DOHH2 (cell line): ENCODE measurements at regions not wholly inside any gene's neighbourhood (a gene's known extent, or its start where the extent isn't known, plus 50 kb on each side); places are given as distances from the start of the nearest gene placed in this dataset.

Source experiments
- H3F3A ChIP-seq: fragments of 200-600 bp; sonication (generic), shearing (Covaris generic); 2 replicates; pipeline ENCODE4 v1.6.0; 2016; ENCODE audit warnings: antibody characterized with exemption, mild to moderate bottlenecking; ENCODE audit not compliant: control insufficient read depth, insufficient read depth
- H3K27ac ChIP-seq: fragments of 200-600 bp; sonication (generic); 2 replicates; pipeline ENCODE4 v1.5.1; 2014; ENCODE audit warnings: low read depth, mild to moderate bottlenecking, low read length, moderate library complexity
- H3K27me3 ChIP-seq: fragments of 200-600 bp; sonication (generic); 2 replicates; pipeline ENCODE4 v1.6.1; 2014; ENCODE audit warnings: mild to moderate bottlenecking, low read length, mixed read lengths; ENCODE audit not compliant: control insufficient read depth
- H3K36me3 ChIP-seq: fragments of 200-600 bp; sonication (generic); 2 replicates; pipeline ENCODE4 v1.6.1; 2014; ENCODE audit warnings: mild to moderate bottlenecking, low read length, moderate library complexity, mixed read lengths; ENCODE audit not compliant: control insufficient read depth
- H3K4me1 ChIP-seq: fragments of 200-600 bp; sonication (generic); 2 replicates; pipeline ENCODE4 v1.6.1; 2014; ENCODE audit warnings: mild to moderate bottlenecking, low read length, mixed read lengths; ENCODE audit not compliant: control insufficient read depth
- H3K4me2 ChIP-seq: fragments of 200-600 bp; sonication (generic); 2 replicates; pipeline ENCODE4 v1.6.0; 2014; ENCODE audit warnings: mild to moderate bottlenecking, low read length, moderate library complexity
- H3K4me3 ChIP-seq: fragments of 200-600 bp; sonication (generic); 2 replicates; pipeline ENCODE4 v1.5.1; 2014; ENCODE audit warnings: mild to moderate bottlenecking, low read length, mixed read lengths
- H3K79me2 ChIP-seq: fragments of 200-600 bp; sonication (generic); 2 replicates; pipeline ENCODE4 v1.6.1; 2014; ENCODE audit warnings: mild to moderate bottlenecking, low read length, mixed read lengths; ENCODE audit not compliant: control insufficient read depth
- H3K9me2 ChIP-seq: fragments of 200-600 bp; sonication (generic); replicated peaks from 2 replicates; pipeline ENCODE4 v1.6.1; 2014; ENCODE audit warnings: mild to moderate bottlenecking, low read length, mixed read lengths; ENCODE audit not compliant: control insufficient read depth
- H3K9me3 ChIP-seq: fragments of 200-600 bp; sonication (generic); 2 replicates; pipeline ENCODE4 v1.6.1; 2014; ENCODE audit warnings: antibody characterized with exemption, low read length, mixed read lengths; ENCODE audit not compliant: control insufficient read depth, insufficient read depth
- H4K20me1 ChIP-seq: fragments of 200-600 bp; sonication (generic); 2 replicates; pipeline ENCODE4 v1.6.0; 2014; ENCODE audit warnings: low read depth, mild to moderate bottlenecking, antibody characterized with exemption, low read length, moderate library complexity; ENCODE audit not compliant: control insufficient read depth, insufficient read depth
- EZH2phosphoT487 ChIP-seq: fragments of 200-600 bp; sonication (generic); IDR thresholded peaks from 2 replicates; pipeline ENCODE4 v1.6.1; 2017; ENCODE audit warnings: borderline replicate concordance, mild to moderate bottlenecking, antibody characterized with exemption, low read length, moderate library complexity, mixed read lengths
- TF ChIP-seq, protein P1 (sequence below): fragments of 200-600 bp; sonication (generic); IDR thresholded peaks from one replicate; pipeline ENCODE4 v1.5.1; 2014; ENCODE audit warnings: antibody characterized with exemption, mild to moderate bottlenecking, low read depth, low read length; ENCODE audit not compliant: poor library complexity, severe bottlenecking

GRCh38 chr1:63262459-63262770 is 60.0 kb upstream of the FOXD3 start:
- Histone ChIP-seq H3K4me1 (no peaks in the 10 kb centered on the region), H3K9me2 (no peaks in the 10 kb centered on the region), H3K4me3 (no peak overlapping the region), H3K9me3 (no peaks in the 10 kb centered on the region), H3K27me3 (0 out of 2 replicates have a peak, but pooled peaks cover 3% of the 10 kb centered on the region), H3F3A (no peaks in the 10 kb centered on the region), H3K27ac (no peak overlapping the region), H3K4me2 (no peak overlapping the region), H3K36me3 (no peaks in the 10 kb centered on the region), H4K20me1 (no peaks in the 10 kb centered on the region), H3K79me2 (no peaks in the 10 kb centered on the region)
- TF ChIP-seq EZH2phosphoT487 = no peak
- TF ChIP-seq, protein P1, sequence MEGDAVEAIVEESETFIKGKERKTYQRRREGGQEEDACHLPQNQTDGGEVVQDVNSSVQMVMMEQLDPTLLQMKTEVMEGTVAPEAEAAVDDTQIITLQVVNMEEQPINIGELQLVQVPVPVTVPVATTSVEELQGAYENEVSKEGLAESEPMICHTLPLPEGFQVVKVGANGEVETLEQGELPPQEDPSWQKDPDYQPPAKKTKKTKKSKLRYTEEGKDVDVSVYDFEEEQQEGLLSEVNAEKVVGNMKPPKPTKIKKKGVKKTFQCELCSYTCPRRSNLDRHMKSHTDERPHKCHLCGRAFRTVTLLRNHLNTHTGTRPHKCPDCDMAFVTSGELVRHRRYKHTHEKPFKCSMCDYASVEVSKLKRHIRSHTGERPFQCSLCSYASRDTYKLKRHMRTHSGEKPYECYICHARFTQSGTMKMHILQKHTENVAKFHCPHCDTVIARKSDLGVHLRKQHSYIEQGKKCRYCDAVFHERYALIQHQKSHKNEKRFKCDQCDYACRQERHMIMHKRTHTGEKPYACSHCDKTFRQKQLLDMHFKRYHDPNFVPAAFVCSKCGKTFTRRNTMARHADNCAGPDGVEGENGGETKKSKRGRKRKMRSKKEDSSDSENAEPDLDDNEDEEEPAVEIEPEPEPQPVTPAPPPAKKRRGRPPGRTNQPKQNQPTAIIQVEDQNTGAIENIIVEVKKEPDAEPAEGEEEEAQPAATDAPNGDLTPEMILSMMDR = no peak

- no peaks in the 10 kb centered on the region for H3K79me2 ChIP-seq
- H3K9me3 ChIP-seq = no peaks in the 10 kb centered on the region
- H3F3A ChIP-seq = no peaks in the 10 kb centered on the region
- no peak overlapping the region for H3K27ac ChIP-seq
- no peaks in the 10 kb centered on the region for H4K20me1 ChIP-seq
- H3K27me3 ChIP-seq = peaks cover 2% of the 10 kb centered on the region; the same call in 1 of the 2 replicates
- no peak overlapping the region for H3K4me2 ChIP-seq
- no peaks in the 10 kb centered on the region for H3K9me2 ChIP-seq
- H3K4me1 ChIP-seq = no peaks in the 10 kb centered on the region
- no peak overlapping the region for H3K4me3 ChIP-seq
- no peaks in the 10 kb centered on the region for H3K36me3 ChIP-seq
- no peak for TF ChIP-seq EZH2phosphoT487
- TF ChIP-seq, protein P1 = no peak
These were observed 58.2 kb upstream of the FOXD3 start for GRCh38 chr1:63264161-63264560.

- H3F3A ChIP-seq = no peaks in the 10 kb centered on the region
These were observed 55.5 kb upstream of the FOXD3 start for GRCh38 chr1:63266857-63267256.

More at GRCh38 chr1:63266857-63267256, 55.5 kb upstream of the FOXD3 start:
- H3K27me3 ChIP-seq = peaks cover 3% of the 10 kb centered on the region; the same call in 1 of the 2 replicates
- H3K9me2 ChIP-seq = no peaks in the 10 kb centered on the region
- H3K4me3 ChIP-seq = no peak overlapping the region
- H4K20me1 ChIP-seq = no peaks in the 10 kb centered on the region
- no peaks in the 10 kb centered on the region for H3K79me2 ChIP-seq
- no peaks in the 10 kb centered on the region for H3K9me3 ChIP-seq
- TF ChIP-seq, protein P1 = no peak
- TF ChIP-seq EZH2phosphoT487 = no peak
- no peaks in the 10 kb centered on the region for H3K36me3 ChIP-seq
- no peaks in the 10 kb centered on the region for H3K4me1 ChIP-seq
- H3K4me2 ChIP-seq = no peak overlapping the region
- no peak overlapping the region for H3K27ac ChIP-seq
